Endothelial cell (in vitro differentiated cells): ENCODE measurements at regions not wholly inside any gene's neighbourhood (a gene's known extent, or its start where the extent isn't known, plus 50 kb on each side); places are given as distances from the start of the nearest gene placed in this dataset.

ENCODE experiments used
- DNase-seq: peaks from one replicate; pipeline ENCODE4 v3.0.0; 2021; ENCODE audit warnings: low spot score
- H3K27ac Mint-ChIP-seq: one replicate; pipeline ENCODE4 v1.8.0; 2021; ENCODE audit warnings: mixed read lengths, inconsistent platforms; ENCODE audit not compliant: unreplicated experiment
- H3K27me3 Mint-ChIP-seq: one replicate; pipeline ENCODE4 v1.8.0; 2021; ENCODE audit warnings: mild to moderate bottlenecking, moderate library complexity, mixed read lengths, inconsistent platforms; ENCODE audit not compliant: unreplicated experiment
- H3K36me3 Mint-ChIP-seq: one replicate; pipeline ENCODE4 v1.8.0; 2021; ENCODE audit warnings: mild to moderate bottlenecking, low read depth, mixed read lengths, inconsistent platforms; ENCODE audit not compliant: unreplicated experiment
- H3K4me1 Mint-ChIP-seq: one replicate; pipeline ENCODE4 v1.8.0; 2021; ENCODE audit warnings: mild to moderate bottlenecking, mixed read lengths, inconsistent platforms; ENCODE audit not compliant: unreplicated experiment
- H3K4me3 Mint-ChIP-seq: one replicate; pipeline ENCODE4 v1.8.0; 2021; ENCODE audit warnings: mild to moderate bottlenecking, mixed read lengths, inconsistent platforms; ENCODE audit not compliant: unreplicated experiment
- H3K9me3 Mint-ChIP-seq: one replicate; pipeline ENCODE4 v1.8.0; 2021; ENCODE audit warnings: mixed read lengths, inconsistent platforms; ENCODE audit not compliant: unreplicated experiment
- CTCF ChIP-seq: fragments of 200-600 bp; sonication (generic); IDR thresholded peaks from one replicate; pipeline ENCODE4 v1.5.0; 2021; ENCODE audit warnings: antibody characterized with exemption; ENCODE audit not compliant: unreplicated experiment

GRCh38 chr1:87584586-87584985, 255.9 kb downstream of the LMO4 start:
- Mint-ChIP-seq H3K4me1 (no peaks in the 10 kb centered on the region), H3K27me3 (peaks cover 3% of the 10 kb centered on the region), H3K4me3 (no peak overlapping the region), H3K27ac (no peak overlapping the region), H3K36me3 (no peaks in the 10 kb centered on the region), H3K9me3 (no peaks in the 10 kb centered on the region)
- no peak for DNase-seq
- TF ChIP-seq CTCF, result no peak

GRCh38 chr1:87586501-87586900, 257.8 kb downstream of the LMO4 start:
- no peaks in the 10 kb centered on the region for H3K9me3 Mint-ChIP-seq
- no peak overlapping the region for H3K27ac Mint-ChIP-seq
- peaks cover 3% of the 10 kb centered on the region for H3K27me3 Mint-ChIP-seq
- TF ChIP-seq CTCF, result no peak
- DNase-seq, result no peak
- no peak overlapping the region for H3K4me3 Mint-ChIP-seq
- H3K4me1 Mint-ChIP-seq, result peaks cover 7% of the 10 kb centered on the region
- no peaks in the 10 kb centered on the region for H3K36me3 Mint-ChIP-seq

GRCh38 chr1:87588495-87588894, 259.8 kb downstream of the LMO4 start:
- Mint-ChIP-seq H3K4me3 (no peak overlapping the region), H3K9me3 (no peaks in the 10 kb centered on the region), H3K27me3 (peaks cover 4% of the 10 kb centered on the region), H3K36me3 (no peaks in the 10 kb centered on the region), H3K27ac (no peak overlapping the region), H3K4me1 (peaks cover 9% of the 10 kb centered on the region)
- DNase-seq, result no peak
- no peak for TF ChIP-seq CTCF

GRCh38 chr1:87591492-87591891, 262.8 kb downstream of the LMO4 start:
- H3K36me3 Mint-ChIP-seq, result no peaks in the 10 kb centered on the region
- no peaks in the 10 kb centered on the region for H3K9me3 Mint-ChIP-seq
- peaks cover 9% of the 10 kb centered on the region for H3K4me1 Mint-ChIP-seq
- DNase-seq, result no peak
- no peak overlapping the region for H3K4me3 Mint-ChIP-seq
- no peak overlapping the region for H3K27ac Mint-ChIP-seq
- TF ChIP-seq CTCF, result no peak
- H3K27me3 Mint-ChIP-seq, result peaks cover 4% of the 10 kb centered on the region

GRCh38 chr1:87592156-87592555, 263.5 kb downstream of the LMO4 start:
- no peak for TF ChIP-seq CTCF
- no peaks in the 10 kb centered on the region for H3K9me3 Mint-ChIP-seq
- no peak overlapping the region for H3K27ac Mint-ChIP-seq
- DNase-seq, result no peak
- no peaks in the 10 kb centered on the region for H3K36me3 Mint-ChIP-seq
- no peak overlapping the region for H3K4me3 Mint-ChIP-seq
- H3K27me3 Mint-ChIP-seq, result peaks cover 4% of the 10 kb centered on the region
- H3K4me1 Mint-ChIP-seq, result peaks cover 9% of the 10 kb centered on the region
